Ishikawa (cell line): ENCODE measurements at regions not wholly inside any gene's neighbourhood (a gene's known extent, or its start where the extent isn't known, plus 50 kb on each side); places are given as distances from the start of the nearest gene placed in this dataset.

Experiments used
- CREB1 ChIP-seq: IDR thresholded peaks from 2 replicates; pipeline ENCODE4 v1.6.1; 2012; ENCODE audit warnings: low read depth
- EP300 ChIP-seq: IDR thresholded peaks from 2 replicates; pipeline ENCODE4 v1.6.1; 2012; ENCODE audit warnings: borderline replicate concordance
- MAX ChIP-seq: IDR thresholded peaks from 2 replicates; pipeline ENCODE4 v1.6.1; 2012
- REST ChIP-seq: IDR thresholded peaks from 2 replicates; pipeline ENCODE4 v1.6.1; 2012; ENCODE audit warnings: low read depth, mild to moderate bottlenecking
- TAF1 ChIP-seq: IDR thresholded peaks from 2 replicates; pipeline ENCODE4 v1.6.1; 2012; ENCODE audit warnings: low read depth, mild to moderate bottlenecking
- USF1 ChIP-seq: IDR thresholded peaks from 2 replicates; pipeline ENCODE4 v1.6.1; 2012
- YY1 ChIP-seq: IDR thresholded peaks from 2 replicates; pipeline ENCODE4 v1.6.1; 2012; ENCODE audit warnings: low read depth

GRCh38 chr15:79179597-79179996 lies 89.0 kb upstream of the RASGRF1 start:
- TF ChIP-seq USF1 (no peak), MAX (no peak), EP300 (no peak), REST (no peak), CREB1 (no peak), TAF1 (no peak), YY1 (no peak)
